HCT116 (cell line): ENCODE measurements at regions not wholly inside any gene's neighbourhood (a gene's known extent, or its start where the extent isn't known, plus 50 kb on each side); places are given as distances from the start of the nearest gene placed in this dataset.

ENCODE experiments used
- ATAC-seq: fragments of 200-7000 bp; cut with Tn5 transposase; 2 replicates; pipeline ENCODE4 v1.9.1; 2020; ENCODE audit warnings: mild to moderate bottlenecking, moderate library complexity
- BruUV-seq: library from RNA; stranded (reverse); fragments of 400-500 nt; replicated peaks from 2 replicates; lab custom pipeline; 2021; lab: Mats Ljungman, UMichigan
- CTCF ChIA-PET: fragments of 300-600 bp; sonication (Branson Sonifier 250); formaldehyde crosslinking; loops from one replicate; lab custom pipeline; 2021; ENCODE audit warnings: antibody characterized with exemption; lab: Charles Lee
- POLR2A ChIA-PET: fragments of 300-600, 350-600 bp; sonication (Branson Sonifier 250); formaldehyde crosslinking; loops from one replicate; lab custom pipeline; 2021; ENCODE audit warnings: antibody characterized with exemption; lab: Charles Lee
- RAD21 ChIA-PET, 2 experiments: fragments of 300-600 bp; sonication (Branson Sonifier 250); formaldehyde crosslinking; loops; one replicate each; lab custom pipeline; 2023; ENCODE audit warnings: low total read pairs in 2 of 2; ENCODE audit not compliant: uncharacterized antibody in 2 of 2, unreplicated experiment in 2 of 2, low non-redundant PET in 1 of 2; lab: Charles Lee
- DNase-seq: peaks from one replicate; pipeline ENCODE4 v3.0.0-alpha.2; 2010; ENCODE audit warnings: low read depth, low spot score
- H2AFZ ChIP-seq: fragments of 200-600 bp; shearing (Covaris generic), sonication (generic); 2 replicates; pipeline ENCODE4 v1.6.1; 2017; ENCODE audit warnings: low read depth, mixed run types, mixed read lengths, antibody characterized with exemption, low read length; ENCODE audit not compliant: poor library complexity, severe bottlenecking
- H3K27ac ChIP-seq: 2 replicates; pipeline ENCODE4 v1.5.1; 2012; ENCODE audit warnings: low read depth, low read length
- H3K27me3 ChIP-seq: fragments of 200-600 bp; sonication (generic); 2 replicates; pipeline ENCODE4 v1.6.1; 2016; ENCODE audit warnings: mixed run types, low read length, mixed read lengths; ENCODE audit not compliant: insufficient read depth
- H3K36me3 ChIP-seq, 2 experiments: fragments of 200-500 bp in 1 of 2; fragments of 200-600 bp in 1 of 2; sonication (Bioruptor generic) in 1 of 2; sonication (generic) in 1 of 2; 2 replicates each; pipeline versions ENCODE4 v1.5.1 to v1.6.1; 2014 to 2016; ENCODE audit warnings: low read length in 2 of 2, inconsistent platforms in 1 of 2, mixed read lengths in 1 of 2, mixed run types in 1 of 2; ENCODE audit not compliant: insufficient read depth in 2 of 2, control insufficient read depth in 1 of 2
- H3K4me1 ChIP-seq, 2 experiments: fragments of 200-600 bp in 1 of 2; sonication (generic) in 1 of 2; 2 replicates each; pipeline versions ENCODE4 v1.5.1 to v1.6.1; 2012 to 2017; ENCODE audit warnings: low read length in 2 of 2, inconsistent platforms in 1 of 2, mild to moderate bottlenecking in 1 of 2, mixed read lengths in 1 of 2, mixed run types in 1 of 2, moderate library complexity in 1 of 2; ENCODE audit not compliant: insufficient read depth in 2 of 2, control insufficient read depth in 1 of 2
- H3K4me2 ChIP-seq: fragments of 200-600 bp; sonication (generic); 2 replicates; pipeline ENCODE4 v1.6.1; 2017; ENCODE audit warnings: mixed run types, low read length, mixed read lengths
- H3K4me3 ChIP-seq, 2 experiments: fragments of 200-600 bp in 1 of 2; sonication (generic) in 1 of 2; replicated peaks in 1 of 2; 2 replicates each; pipeline ENCODE4 v1.5.1; 2011 to 2016; ENCODE audit warnings: low read length in 2 of 2, control low read depth in 1 of 2, low read depth in 1 of 2, mild to moderate bottlenecking in 1 of 2, mixed read lengths in 1 of 2, mixed run types in 1 of 2
- H3K79me2 ChIP-seq: fragments of 200-600 bp; sonication (generic); 2 replicates; pipeline ENCODE4 v1.6.1; 2017; ENCODE audit warnings: mild to moderate bottlenecking, mixed run types, low read length, moderate library complexity, mixed read lengths; ENCODE audit not compliant: insufficient read depth
- H3K9ac ChIP-seq: fragments of 200-600 bp; sonication (generic); 2 replicates; pipeline ENCODE4 v1.6.1; 2016; ENCODE audit warnings: low read length, mixed read lengths
- H3K9me2 ChIP-seq: fragments of 200-600 bp; sonication (generic), shearing (Covaris generic); 2 replicates; pipeline ENCODE4 v1.6.1; 2017; ENCODE audit warnings: mixed run types, mild to moderate bottlenecking, moderate library complexity; ENCODE audit not compliant: insufficient read depth
- H3K9me3 ChIP-seq, 2 experiments: fragments of 200-500 bp in 1 of 2; fragments of 200-600 bp in 1 of 2; sonication (Bioruptor generic) in 1 of 2; sonication (generic) in 1 of 2; 2 replicates each; pipeline ENCODE4 v1.6.1; 2014 to 2017; ENCODE audit warnings: low read length in 2 of 2, mixed read lengths in 2 of 2, inconsistent platforms in 1 of 2, low read depth in 1 of 2, mild to moderate bottlenecking in 1 of 2, mixed run types in 1 of 2, moderate library complexity in 1 of 2; ENCODE audit not compliant: control insufficient read depth in 1 of 2, insufficient read depth in 1 of 2
- H4K20me1 ChIP-seq: fragments of 200-600 bp; sonication (generic), shearing (Covaris generic); 2 replicates; pipeline ENCODE4 v1.6.1; 2017; ENCODE audit warnings: mixed run types, mild to moderate bottlenecking, moderate library complexity; ENCODE audit not compliant: insufficient read depth
- ATF3 ChIP-seq: IDR thresholded peaks from 2 replicates; pipeline ENCODE4 v1.6.1; 2012
- JUND ChIP-seq: IDR thresholded peaks from 2 replicates; pipeline ENCODE4 v1.6.1; 2012
- POLR2AphosphoS5 ChIP-seq: IDR thresholded peaks from 2 replicates; pipeline ENCODE4 v1.6.1; 2011; ENCODE audit warnings: mild to moderate bottlenecking, low read depth, low read length, moderate library complexity
- SRF ChIP-seq: IDR thresholded peaks from 2 replicates; pipeline ENCODE4 v1.6.1; 2012; ENCODE audit warnings: low read depth
- ZBTB33 ChIP-seq: IDR thresholded peaks from 2 replicates; pipeline ENCODE4 v1.6.1; 2011; ENCODE audit warnings: mild to moderate bottlenecking, low read length, moderate library complexity; ENCODE audit not compliant: insufficient replicate concordance; ENCODE audit errors: extremely low read depth
- ZFX ChIP-seq: fragments of 450-650 bp; IDR thresholded peaks from 2 replicates; pipeline ENCODE4 v1.6.1; 2017
- intact Hi-C: fragments of 100-400 bp; cut with micrococcal nuclease; formaldehyde crosslinking; loops from 2 replicates; pipeline ENCODE4 v1.10.0; 2022

GRCh38 chr1:228921481-228921880 is 186.2 kb downstream of the RHOU start (continued):
- TF ChIP-seq SRF (no peak), ATF3 (no peak), JUND (no peak), POLR2AphosphoS5 (no peak), ZBTB33 (no peak)
- TF ChIP-seq, all 23 proteins: peak for 0

- intact Hi-C loops = no loop called here
Observed at GRCh38 chr1:228922722-228923376, 187.6 kb downstream of the RHOU start.

More at GRCh38 chr1:228922722-228923376, 187.6 kb downstream of the RHOU start:
- no peak overlapping the region for H3K9ac ChIP-seq
- POLR2A ChIA-PET = no interaction called here
- RAD21 ChIA-PET = no interaction called here
- no peak overlapping the region for H2AFZ ChIP-seq
- H3K36me3 ChIP-seq = no peaks in the 10 kb centered on the region
- H3K27ac ChIP-seq = no peak overlapping the region
- no peaks in the 10 kb centered on the region for H3K79me2 ChIP-seq
- no peaks in the 10 kb centered on the region for H3K9me2 ChIP-seq
- BruUV-seq = no TSS peak
- no peak overlapping the region for H3K4me3 ChIP-seq
- no peak overlapping the region for H3K4me2 ChIP-seq
- no peaks in the 10 kb centered on the region for H3K4me1 ChIP-seq
- no peaks in the 10 kb centered on the region for H3K9me3 ChIP-seq
- no peaks in the 10 kb centered on the region for H3K27me3 ChIP-seq
- no peaks in the 10 kb centered on the region for H4K20me1 ChIP-seq
- ATAC-seq = no peak
- no peak for TF ChIP-seq ZFX
- CTCF ChIA-PET = no interaction called here
- no peak for DNase-seq
